ENCODE measurements at regions not wholly inside any gene's neighbourhood (a gene's known extent, or its start where the extent isn't known, plus 50 kb on each side); places are given as distances from the start of the nearest gene placed in this dataset.

DNA sequence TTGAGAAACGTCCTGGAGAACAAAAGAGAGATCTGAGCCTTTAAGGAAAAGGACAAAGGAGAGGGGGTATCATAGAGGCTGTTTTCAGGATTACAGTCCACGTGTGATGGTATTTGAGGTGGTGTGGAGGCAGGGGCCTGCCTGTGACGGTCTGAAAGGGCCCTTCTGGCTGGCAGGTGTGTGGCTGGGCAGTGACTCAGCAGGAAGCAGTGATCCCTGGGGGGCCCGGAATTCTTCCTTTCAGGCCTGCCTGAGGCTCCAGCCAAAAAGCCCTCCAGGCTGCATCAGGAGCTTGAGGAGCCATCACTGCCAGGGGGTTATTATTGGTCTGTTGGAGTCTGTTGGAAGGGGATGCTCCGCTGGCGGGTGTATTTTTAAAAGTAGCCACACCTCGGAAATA lies 97.2 kb upstream of the TMEM18 start:
- H3K36me3 ChIP-seq (ENCODE audit: control insufficient read depth in 3 of 3, insufficient read depth in 2 of 3, low read depth in 1 of 3, low read length in 3 of 3), result no peaks in the 10 kb centered on the region
- no peak overlapping the region for H3K4me3 ChIP-seq (ENCODE audit: low read depth in 1 of 3, low read length in 3 of 3)
- no peaks in the 10 kb centered on the region for H3K9me3 ChIP-seq (ENCODE audit: control insufficient read depth in 2 of 2, insufficient read depth in 1 of 2, low read depth in 1 of 2, low read length in 1 of 2)
- no peak overlapping the region for H3K27ac ChIP-seq (ENCODE audit: low read depth in 1 of 3, low read length in 2 of 3)
- 31 to 49% (median 39%) methylated on average over 7 of the region's 7 CpGs for WGBS, 3 donors
- H3K27me3 ChIP-seq (ENCODE audit: control insufficient read depth in 3 of 3, insufficient read depth in 3 of 3, low read length in 3 of 3), result no peaks in the 10 kb centered on the region
- FAIRE-seq, result no peak
- no peak for DNase-seq
- no peaks in the 10 kb centered on the region for H3K4me1 ChIP-seq (ENCODE audit: control insufficient read depth in 3 of 3, insufficient read depth in 2 of 3, low read depth in 1 of 3, low read length in 2 of 3)

DNA sequence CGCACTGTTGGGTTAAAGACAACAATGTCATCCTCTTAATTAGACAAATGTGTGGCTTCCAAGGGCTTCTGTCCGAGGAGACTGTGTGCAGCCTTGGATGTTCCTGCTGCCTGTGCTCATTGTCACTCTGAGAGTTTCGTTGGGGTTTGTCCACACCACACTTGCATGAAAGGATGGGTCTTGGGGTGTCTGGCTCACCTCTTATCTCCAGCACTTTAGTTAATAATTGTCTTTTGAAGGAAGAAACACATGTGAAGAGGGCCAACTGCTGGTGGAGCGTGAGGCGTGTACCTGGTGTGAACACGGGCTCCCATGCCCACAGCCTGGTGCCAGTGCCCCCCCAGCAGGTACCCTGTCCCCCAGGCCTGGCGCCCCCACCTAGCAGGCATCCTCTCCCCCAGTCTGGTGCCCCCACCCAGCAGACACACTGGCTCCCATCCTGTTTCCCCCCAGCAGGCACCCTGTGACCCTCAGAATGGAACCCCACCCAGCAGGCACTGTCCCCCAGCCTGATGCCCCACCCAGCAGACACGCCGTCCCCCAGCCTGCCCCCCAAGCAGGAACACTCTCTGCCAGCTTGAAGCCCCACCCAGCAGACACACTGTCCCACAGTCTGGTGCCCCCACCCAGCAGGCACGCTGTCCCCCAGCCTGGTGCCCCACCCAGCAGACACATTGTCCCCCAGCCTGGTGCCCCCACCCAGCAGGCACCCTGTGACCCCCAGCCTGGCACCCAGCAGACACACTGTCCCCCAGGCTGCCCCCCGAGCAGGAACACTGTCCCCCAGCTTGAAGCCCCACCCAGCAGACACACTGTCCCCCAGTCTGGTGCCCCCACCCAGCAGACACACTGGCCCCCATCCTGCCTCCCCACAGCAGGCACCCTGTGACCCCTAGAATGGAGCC lies 96.3 kb upstream of the TMEM18 start:
- 39 to 64% (median 61%) methylated on average over 9 to 11 of the region's 11 CpGs for WGBS, 3 donors
- Histone ChIP-seq H3K4me1 (ENCODE audit: control insufficient read depth in 3 of 3, insufficient read depth in 2 of 3, low read depth in 1 of 3, low read length in 2 of 3) (no peaks in the 10 kb centered on the region), H3K36me3 (ENCODE audit: control insufficient read depth in 3 of 3, insufficient read depth in 2 of 3, low read depth in 1 of 3, low read length in 3 of 3) (no peaks in the 10 kb centered on the region), H3K27me3 (ENCODE audit: control insufficient read depth in 3 of 3, insufficient read depth in 3 of 3, low read length in 3 of 3) (no peaks in the 10 kb centered on the region), H3K27ac (ENCODE audit: low read depth in 1 of 3, low read length in 2 of 3) (no peak overlapping the region), H3K9me3 (ENCODE audit: control insufficient read depth in 2 of 2, insufficient read depth in 1 of 2, low read depth in 1 of 2, low read length in 1 of 2) (no peaks in the 10 kb centered on the region), H3K4me3 (ENCODE audit: low read depth in 1 of 3, low read length in 3 of 3) (no peak overlapping the region)
- DNase-seq, result no peak
- FAIRE-seq, result no peak

DNA sequence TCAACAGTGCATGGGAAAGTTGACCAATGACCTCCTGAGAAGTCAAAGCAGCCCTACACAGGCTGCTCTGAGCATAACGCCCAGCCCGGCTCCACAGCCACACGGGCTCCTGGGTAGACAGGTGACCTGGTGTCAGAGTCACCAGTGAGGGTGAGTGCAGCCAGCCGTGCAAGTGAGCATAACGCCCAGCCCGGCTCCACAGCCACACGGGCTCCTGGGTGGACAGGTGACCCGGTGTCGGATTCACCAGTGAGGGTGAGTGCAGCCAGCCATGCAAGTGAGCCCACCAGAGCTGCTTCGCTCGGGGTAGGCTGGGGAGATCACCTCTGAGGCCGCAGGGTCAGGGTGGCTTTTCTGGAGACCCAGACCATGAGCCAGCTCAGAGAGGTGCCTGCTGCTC lies 94.3 kb upstream of the TMEM18 start:
- Histone ChIP-seq H3K27ac (ENCODE audit: low read depth in 1 of 3, low read length in 2 of 3) (no peak overlapping the region), H3K9me3 (ENCODE audit: control insufficient read depth in 2 of 2, insufficient read depth in 1 of 2, low read depth in 1 of 2, low read length in 1 of 2) (no peaks in the 10 kb centered on the region), H3K4me1 (ENCODE audit: control insufficient read depth in 3 of 3, insufficient read depth in 2 of 3, low read depth in 1 of 3, low read length in 2 of 3) (no peaks in the 10 kb centered on the region), H3K27me3 (ENCODE audit: control insufficient read depth in 3 of 3, insufficient read depth in 3 of 3, low read length in 3 of 3) (no peaks in the 10 kb centered on the region), H3K36me3 (ENCODE audit: control insufficient read depth in 3 of 3, insufficient read depth in 2 of 3, low read depth in 1 of 3, low read length in 3 of 3) (no peaks in the 10 kb centered on the region), H3K4me3 (ENCODE audit: low read depth in 1 of 3, low read length in 3 of 3) (no peak overlapping the region)
- FAIRE-seq (no peak), DNase-seq (no peak)
- WGBS, 3 donors, result 80 to 88% (median 88%) methylated on average over 12 of the region's 12 CpGs

GRCh38 chr2:770776-771175 lies 93.6 kb upstream of the TMEM18 start:
- FAIRE-seq, result no peak
- H3K36me3 ChIP-seq (ENCODE audit: control insufficient read depth in 3 of 3, insufficient read depth in 2 of 3, low read depth in 1 of 3, low read length in 3 of 3), result no peaks in the 10 kb centered on the region
- H3K4me1 ChIP-seq (ENCODE audit: control insufficient read depth in 3 of 3, insufficient read depth in 2 of 3, low read depth in 1 of 3, low read length in 2 of 3), result no peaks in the 10 kb centered on the region
- DNase-seq, result no peak
- no peaks in the 10 kb centered on the region for H3K27me3 ChIP-seq (ENCODE audit: control insufficient read depth in 3 of 3, insufficient read depth in 3 of 3, low read length in 3 of 3)
- no peak overlapping the region for H3K27ac ChIP-seq (ENCODE audit: low read depth in 1 of 3, low read length in 2 of 3)
- no peaks in the 10 kb centered on the region for H3K9me3 ChIP-seq (ENCODE audit: control insufficient read depth in 2 of 2, insufficient read depth in 1 of 2, low read depth in 1 of 2, low read length in 1 of 2)
- WGBS, 3 donors, result 82 to 94% (median 85%) methylated on average over 2 of the region's 2 CpGs
- no peak overlapping the region for H3K4me3 ChIP-seq (ENCODE audit: low read depth in 1 of 3, low read length in 3 of 3)

DNA sequence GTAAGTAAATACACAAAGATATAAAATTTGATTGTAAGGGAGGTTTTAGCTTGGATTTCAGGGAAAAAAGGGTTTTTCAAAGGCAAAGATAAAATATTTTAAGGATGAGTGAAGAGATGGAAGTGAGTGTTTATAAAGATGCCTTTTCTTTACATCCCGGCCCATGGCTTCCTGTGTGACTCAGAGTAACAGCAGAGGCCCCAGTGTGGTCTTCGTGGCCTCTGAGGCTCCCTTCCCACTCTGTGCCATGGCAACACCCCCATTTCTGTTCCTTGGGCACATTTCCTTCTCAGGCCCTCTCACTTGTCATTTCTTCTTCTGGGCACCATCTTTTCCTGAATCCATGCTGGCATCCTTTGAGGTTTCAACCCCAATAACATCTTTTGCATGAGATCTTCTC lies 92.6 kb upstream of the TMEM18 start:
- H3K27me3 ChIP-seq (ENCODE audit: control insufficient read depth in 3 of 3, insufficient read depth in 3 of 3, low read length in 3 of 3), result no peaks in the 10 kb centered on the region
- no peaks in the 10 kb centered on the region for H3K9me3 ChIP-seq (ENCODE audit: control insufficient read depth in 2 of 2, insufficient read depth in 1 of 2, low read depth in 1 of 2, low read length in 1 of 2)
- no peak for FAIRE-seq
- no peak for DNase-seq
- H3K36me3 ChIP-seq (ENCODE audit: control insufficient read depth in 3 of 3, insufficient read depth in 2 of 3, low read depth in 1 of 3, low read length in 3 of 3), result no peaks in the 10 kb centered on the region
- H3K4me3 ChIP-seq (ENCODE audit: low read depth in 1 of 3, low read length in 3 of 3), result no peak overlapping the region
- WGBS, 3 donors, result 54 to 60% (median 55%) methylated on average over 2 of the region's 2 CpGs
- H3K27ac ChIP-seq (ENCODE audit: low read depth in 1 of 3, low read length in 2 of 3), result no peak overlapping the region
- H3K4me1 ChIP-seq (ENCODE audit: control insufficient read depth in 3 of 3, insufficient read depth in 2 of 3, low read depth in 1 of 3, low read length in 2 of 3), result no peaks in the 10 kb centered on the region

DNA sequence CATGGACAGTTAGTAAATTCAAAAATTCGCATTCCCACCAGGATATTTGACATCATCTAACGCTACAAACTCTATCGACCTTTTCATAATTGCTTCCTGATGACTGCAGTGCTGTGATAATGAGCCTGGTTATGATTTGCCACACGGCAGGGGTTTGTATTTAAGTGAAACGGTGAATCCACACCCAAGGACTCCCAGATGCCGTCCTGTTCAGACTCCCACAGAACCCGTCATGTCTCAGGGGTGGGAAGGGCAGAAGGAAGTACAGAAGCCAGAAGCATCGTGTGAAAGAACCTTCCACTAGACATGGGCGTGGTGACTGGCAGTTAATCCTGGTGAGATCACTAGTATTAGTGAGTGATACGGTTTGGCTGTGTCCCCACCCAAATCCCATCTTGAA lies 91.2 kb upstream of the TMEM18 start:
- Histone ChIP-seq H3K4me3 (ENCODE audit: low read depth in 1 of 3, low read length in 3 of 3) (no peak overlapping the region), H3K4me1 (ENCODE audit: control insufficient read depth in 3 of 3, insufficient read depth in 2 of 3, low read depth in 1 of 3, low read length in 2 of 3) (no peaks in the 10 kb centered on the region), H3K36me3 (ENCODE audit: control insufficient read depth in 3 of 3, insufficient read depth in 2 of 3, low read depth in 1 of 3, low read length in 3 of 3) (no peaks in the 10 kb centered on the region), H3K27me3 (ENCODE audit: control insufficient read depth in 3 of 3, insufficient read depth in 3 of 3, low read length in 3 of 3) (no peaks in the 10 kb centered on the region), H3K27ac (ENCODE audit: low read depth in 1 of 3, low read length in 2 of 3) (no peak overlapping the region), H3K9me3 (ENCODE audit: control insufficient read depth in 2 of 2, insufficient read depth in 1 of 2, low read depth in 1 of 2, low read length in 1 of 2) (no peaks in the 10 kb centered on the region)
- DNase-seq, result no peak
- FAIRE-seq, result no peak
- WGBS, 3 donors, result 55 to 76% (median 59%) methylated on average over 10 of the region's 10 CpGs

- no peaks in the 10 kb centered on the region for H3K27me3 ChIP-seq (ENCODE audit: control insufficient read depth in 3 of 3, insufficient read depth in 3 of 3, low read length in 3 of 3)
- FAIRE-seq (no peak), DNase-seq (no peak)
- H3K36me3 ChIP-seq (ENCODE audit: control insufficient read depth in 3 of 3, insufficient read depth in 2 of 3, low read depth in 1 of 3, low read length in 3 of 3), result no peaks in the 10 kb centered on the region
- WGBS, 3 donors, result 71 to 77% (median 75%) methylated on average over 4 of the region's 4 CpGs
- no peak overlapping the region for H3K4me3 ChIP-seq (ENCODE audit: low read depth in 1 of 3, low read length in 3 of 3)
- H3K27ac ChIP-seq (ENCODE audit: low read depth in 1 of 3, low read length in 2 of 3), result no peak overlapping the region
- H3K9me3 ChIP-seq (ENCODE audit: control insufficient read depth in 2 of 2, insufficient read depth in 1 of 2, low read depth in 1 of 2, low read length in 1 of 2), result no peaks in the 10 kb centered on the region
- no peaks in the 10 kb centered on the region for H3K4me1 ChIP-seq (ENCODE audit: control insufficient read depth in 3 of 3, insufficient read depth in 2 of 3, low read depth in 1 of 3, low read length in 2 of 3)
Observed at GRCh38 chr2:767944-768343, 90.7 kb upstream of the TMEM18 start.

DNA sequence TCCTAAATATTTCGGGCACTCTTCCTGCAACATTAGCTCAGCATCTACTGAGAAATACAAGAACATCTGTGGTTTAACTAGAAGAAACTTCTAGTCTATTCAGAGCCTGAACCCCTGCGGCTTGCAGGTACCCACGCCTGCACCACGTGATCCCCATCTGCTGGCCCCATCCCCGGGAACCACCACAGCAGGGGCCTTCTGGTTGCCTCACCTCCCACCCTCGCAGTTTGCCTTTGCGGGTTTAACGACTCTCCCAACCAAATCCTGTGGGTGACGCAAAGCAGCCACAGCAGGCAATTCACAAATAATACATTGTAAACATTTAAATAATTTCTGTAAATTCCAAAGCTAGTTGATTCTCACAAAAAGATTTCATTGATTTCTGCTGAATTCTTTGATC lies 90.2 kb upstream of the TMEM18 start:
- WGBS, 3 donors, result 54 to 56% (median 55%) methylated on average over 9 of the region's 9 CpGs
- Histone ChIP-seq H3K27ac (ENCODE audit: low read depth in 1 of 3, low read length in 2 of 3) (no peak overlapping the region), H3K4me3 (ENCODE audit: low read depth in 1 of 3, low read length in 3 of 3) (no peak overlapping the region), H3K4me1 (ENCODE audit: control insufficient read depth in 3 of 3, insufficient read depth in 2 of 3, low read depth in 1 of 3, low read length in 2 of 3) (no peaks in the 10 kb centered on the region), H3K36me3 (ENCODE audit: control insufficient read depth in 3 of 3, insufficient read depth in 2 of 3, low read depth in 1 of 3, low read length in 3 of 3) (no peaks in the 10 kb centered on the region), H3K27me3 (ENCODE audit: control insufficient read depth in 3 of 3, insufficient read depth in 3 of 3, low read length in 3 of 3) (no peaks in the 10 kb centered on the region), H3K9me3 (ENCODE audit: control insufficient read depth in 2 of 2, insufficient read depth in 1 of 2, low read depth in 1 of 2, low read length in 1 of 2) (no peaks in the 10 kb centered on the region)
- FAIRE-seq, result no peak
- DNase-seq, result peak in 1 of 2 donors; percentile 16

DNA sequence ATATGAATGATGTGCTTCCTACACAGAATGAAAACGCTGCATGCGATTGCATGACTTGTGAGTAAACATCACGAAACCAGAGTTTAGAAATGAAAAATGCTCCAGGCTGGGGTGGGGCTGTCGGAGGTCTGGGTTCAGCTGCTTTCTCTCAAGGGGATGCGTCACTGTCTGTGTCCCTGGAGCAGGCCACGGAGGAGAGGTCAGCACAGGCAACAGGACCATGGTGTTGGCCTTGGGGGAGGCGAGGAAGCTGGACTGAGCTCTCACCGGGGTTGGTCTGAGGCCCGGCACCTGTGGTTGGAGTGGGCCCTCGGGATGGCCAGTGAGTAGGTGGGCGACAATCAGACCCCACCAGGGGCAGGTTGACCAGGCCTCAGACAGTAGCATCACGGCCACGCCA lies 89.0 kb upstream of the TMEM18 start:
- Histone ChIP-seq H3K36me3 (ENCODE audit: control insufficient read depth in 3 of 3, insufficient read depth in 2 of 3, low read depth in 1 of 3, low read length in 3 of 3) (no peaks in the 10 kb centered on the region), H3K4me1 (ENCODE audit: control insufficient read depth in 3 of 3, insufficient read depth in 2 of 3, low read depth in 1 of 3, low read length in 2 of 3) (no peaks in the 10 kb centered on the region), H3K27ac (ENCODE audit: low read depth in 1 of 3, low read length in 2 of 3) (no peak overlapping the region), H3K27me3 (ENCODE audit: control insufficient read depth in 3 of 3, insufficient read depth in 3 of 3, low read length in 3 of 3) (no peaks in the 10 kb centered on the region), H3K4me3 (ENCODE audit: low read depth in 1 of 3, low read length in 3 of 3) (no peak overlapping the region), H3K9me3 (ENCODE audit: control insufficient read depth in 2 of 2, insufficient read depth in 1 of 2, low read depth in 1 of 2, low read length in 1 of 2) (no peaks in the 10 kb centered on the region)
- no peak for FAIRE-seq
- 79 to 85% (median 82%) methylated on average over 13 of the region's 13 CpGs for WGBS, 3 donors
- no peak for DNase-seq

Measured in small intestine (tissue), 7 donors.